AG09309 (cell line): ENCODE measurements at regions not wholly inside any gene's neighbourhood (a gene's known extent, or its start where the extent isn't known, plus 50 kb on each side); places are given as distances from the start of the nearest gene placed in this dataset.

Source experiments
- DNase-seq: peaks from one replicate; pipeline ENCODE4 v3.0.0-alpha.2; 2010; ENCODE audit warnings: low read depth
- H3K4me3 ChIP-seq: 2 replicates; pipeline ENCODE4 v1.5.1; 2011; ENCODE audit warnings: mild to moderate bottlenecking, low read depth, low read length, moderate library complexity; ENCODE audit not compliant: control insufficient read depth
- TF ChIP-seq, protein P1 (sequence below): IDR thresholded peaks from 2 replicates; pipeline ENCODE4 v1.5.1; 2011; ENCODE audit warnings: mild to moderate bottlenecking, low read depth, low read length, inconsistent platforms; ENCODE audit not compliant: insufficient read depth, control insufficient read depth; ENCODE audit errors: missing control alignments

- DNase-seq, result no peak
Measured at GRCh38 chr11:37963440-37963839, 1365.4 kb upstream of the RAG2 start.

DNA sequence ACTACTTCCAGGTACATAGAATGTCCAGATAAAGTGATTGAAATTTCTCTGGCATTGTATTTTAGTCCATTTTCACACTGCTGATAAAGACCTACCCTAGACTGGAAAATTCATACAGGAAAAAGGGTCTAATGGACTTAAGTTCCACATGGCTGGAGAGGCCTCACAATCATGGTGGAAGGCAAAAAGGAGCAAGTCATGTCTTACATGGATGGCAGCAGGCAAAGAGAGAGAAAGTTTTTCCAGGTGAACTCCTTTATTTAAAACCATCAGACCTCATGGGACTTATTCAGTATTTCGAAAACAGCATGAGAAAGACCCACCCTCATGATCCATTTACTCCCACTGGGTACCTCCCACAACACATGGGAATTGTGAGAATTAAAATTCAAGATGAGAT lies 1359.7 kb upstream of the RAG2 start:
- TF ChIP-seq, protein P1, sequence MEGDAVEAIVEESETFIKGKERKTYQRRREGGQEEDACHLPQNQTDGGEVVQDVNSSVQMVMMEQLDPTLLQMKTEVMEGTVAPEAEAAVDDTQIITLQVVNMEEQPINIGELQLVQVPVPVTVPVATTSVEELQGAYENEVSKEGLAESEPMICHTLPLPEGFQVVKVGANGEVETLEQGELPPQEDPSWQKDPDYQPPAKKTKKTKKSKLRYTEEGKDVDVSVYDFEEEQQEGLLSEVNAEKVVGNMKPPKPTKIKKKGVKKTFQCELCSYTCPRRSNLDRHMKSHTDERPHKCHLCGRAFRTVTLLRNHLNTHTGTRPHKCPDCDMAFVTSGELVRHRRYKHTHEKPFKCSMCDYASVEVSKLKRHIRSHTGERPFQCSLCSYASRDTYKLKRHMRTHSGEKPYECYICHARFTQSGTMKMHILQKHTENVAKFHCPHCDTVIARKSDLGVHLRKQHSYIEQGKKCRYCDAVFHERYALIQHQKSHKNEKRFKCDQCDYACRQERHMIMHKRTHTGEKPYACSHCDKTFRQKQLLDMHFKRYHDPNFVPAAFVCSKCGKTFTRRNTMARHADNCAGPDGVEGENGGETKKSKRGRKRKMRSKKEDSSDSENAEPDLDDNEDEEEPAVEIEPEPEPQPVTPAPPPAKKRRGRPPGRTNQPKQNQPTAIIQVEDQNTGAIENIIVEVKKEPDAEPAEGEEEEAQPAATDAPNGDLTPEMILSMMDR, result no peak
- no peak overlapping the region for H3K4me3 ChIP-seq

More at GRCh38 chr11:37963440-37963839, 1365.4 kb upstream of the RAG2 start:
- no peak overlapping the region for H3K4me3 ChIP-seq
- TF ChIP-seq, protein P1, result no peak

GRCh38 chr11:37951996-37952395 lies 1354.0 kb upstream of the RAG2 start:
- no peak for DNase-seq
- TF ChIP-seq, protein P1, result no peak
- no peak overlapping the region for H3K4me3 ChIP-seq

More for the DNA sequence above, 1359.7 kb upstream of the RAG2 start:
- DNase-seq, result no peak

DNA sequence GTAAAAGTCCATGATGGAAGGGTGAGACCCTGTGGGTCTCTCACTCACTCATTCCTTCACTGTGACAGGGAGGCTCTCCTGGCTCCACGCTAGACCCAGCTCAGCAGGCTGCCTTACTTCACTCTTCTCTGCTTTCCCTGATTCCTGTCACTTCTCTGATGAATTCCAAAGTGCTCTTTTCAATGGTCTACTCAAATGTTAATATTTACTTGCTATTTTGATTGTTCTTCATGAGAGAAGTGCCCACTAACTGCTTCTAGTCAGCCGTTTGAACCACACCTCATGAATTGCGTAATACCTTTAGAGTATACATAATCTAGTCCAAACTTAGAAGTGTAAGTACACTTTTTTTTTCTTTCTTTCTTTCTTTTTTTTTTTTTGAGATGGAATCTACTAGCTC lies 1350.2 kb upstream of the RAG2 start:
- DNase-seq, result no peak
- H3K4me3 ChIP-seq, result no peak overlapping the region
- TF ChIP-seq, protein P1, result no peak

DNA sequence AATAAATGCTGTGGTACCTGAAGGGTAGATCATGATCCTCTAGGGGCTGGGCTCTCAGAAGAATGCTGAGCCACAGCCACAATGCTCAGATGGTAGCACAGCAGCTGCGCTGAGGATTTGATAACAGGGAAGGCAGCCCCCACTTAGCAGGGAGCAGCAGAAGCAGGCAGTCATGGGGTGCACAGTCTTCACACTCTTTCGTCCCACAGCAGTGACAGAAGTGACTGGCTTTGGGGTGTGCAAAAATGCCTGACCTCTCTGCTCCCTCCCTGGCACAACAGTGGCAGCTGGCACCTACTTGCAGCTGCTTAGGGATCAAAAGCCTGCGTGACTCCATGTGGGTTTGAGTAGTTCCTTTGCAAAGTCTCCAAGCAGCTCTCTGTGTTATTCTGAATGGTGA lies 1349.8 kb upstream of the RAG2 start:
- TF ChIP-seq, protein P1, result no peak
- no peak overlapping the region for H3K4me3 ChIP-seq
- no peak for DNase-seq

DNA sequence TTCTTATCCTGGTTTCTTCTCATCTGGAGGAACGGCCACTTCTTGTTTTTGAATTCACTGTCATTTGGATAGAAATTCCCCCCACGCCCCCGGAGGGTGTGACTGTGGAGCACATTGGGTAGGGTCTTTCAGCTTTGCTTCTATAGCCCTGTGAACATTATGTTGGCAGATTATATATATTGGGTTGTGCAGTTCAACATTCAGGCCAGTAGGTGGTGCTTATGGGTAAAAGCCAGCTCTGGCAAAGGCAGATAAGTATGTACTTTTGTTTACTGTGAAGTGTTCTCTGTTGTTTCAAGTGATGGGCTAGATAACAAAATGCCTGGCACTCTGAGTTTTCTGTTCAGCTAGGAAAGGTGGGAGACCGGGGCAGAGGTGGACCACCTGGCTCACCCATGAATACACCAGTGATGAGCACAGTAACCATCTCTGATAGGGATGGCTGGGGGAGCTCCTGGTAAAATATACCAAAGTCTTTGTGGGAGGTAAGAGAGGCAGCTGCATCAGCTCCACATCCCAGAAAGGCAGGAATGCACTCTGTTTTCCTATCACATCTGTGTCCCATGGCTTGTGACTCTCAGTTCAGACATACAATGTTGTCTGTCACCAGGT lies 1348.2 kb upstream of the RAG2 start:
- TF ChIP-seq, protein P1, result peak; percentile 58
- no peak overlapping the region for H3K4me3 ChIP-seq
- DNase-seq, result no peak
